Endothelial cell of umbilical vein (primary cell): ENCODE measurements at regions not wholly inside any gene's neighbourhood (a gene's known extent, or its start where the extent isn't known, plus 50 kb on each side); places are given as distances from the start of the nearest gene placed in this dataset.

Source experiments
- BruUV-seq: library from RNA; stranded (reverse); fragments of 400-500 nt; replicated peaks from 2 replicates; lab custom pipeline; 2021; lab: Mats Ljungman, UMichigan
- CTCF ChIA-PET: fragments of 300-600, 350-600 bp; sonication (Branson Sonifier 250); formaldehyde crosslinking; loops from one replicate; lab custom pipeline; 2021; ENCODE audit warnings: antibody characterized with exemption, inconsistent platforms; lab: Charles Lee
- POLR2A ChIA-PET: fragments of 300-600, 350-600 bp; sonication (Branson Sonifier 250); formaldehyde crosslinking; loops from one replicate; lab custom pipeline; 2021; ENCODE audit warnings: antibody characterized with exemption, inconsistent platforms; lab: Charles Lee
- DNase-seq: peaks from one replicate; pipeline ENCODE4 v3.0.0-alpha.2; 2011; ENCODE audit warnings: low read depth, low spot score
- FAIRE-seq: peaks from 2 replicates; lab custom pipeline; 2011; peaks lifted over from hg19 to GRCh38; lab: Jason Lieb, UNC
- H2AFZ ChIP-seq: 2 replicates; pipeline ENCODE4 v1.6.0; 2012; ENCODE audit warnings: low read depth, low read length, control low read depth, inconsistent platforms
- H3K27ac ChIP-seq: 2 replicates; pipeline ENCODE4 v1.5.1; 2011; ENCODE audit warnings: low read depth, mild to moderate bottlenecking, control low read depth, low read length, moderate library complexity; ENCODE audit not compliant: insufficient read depth
- H3K27me3 ChIP-seq, 2 experiments: 2 replicates each; pipeline versions ENCODE4 v1.6.0 to v1.6.1; 2011; ENCODE audit warnings: low read length in 2 of 2, mixed read lengths in 1 of 2; ENCODE audit not compliant: control insufficient read depth in 2 of 2, insufficient read depth in 2 of 2
- H3K36me3 ChIP-seq, 2 experiments: 2 replicates in 1 of 2; 3 replicates in 1 of 2; pipeline ENCODE4 v1.5.1; 2011; ENCODE audit warnings: low read length in 2 of 2, mild to moderate bottlenecking in 1 of 2, moderate library complexity in 1 of 2; ENCODE audit not compliant: control insufficient read depth in 2 of 2, insufficient read depth in 2 of 2; ENCODE audit errors: extremely low read depth in 1 of 2
- H3K4me1 ChIP-seq: 3 replicates; pipeline ENCODE4 v1.5.1; 2011; ENCODE audit warnings: mild to moderate bottlenecking, low read length; ENCODE audit not compliant: control insufficient read depth, insufficient read depth; ENCODE audit errors: extremely low read depth
- H3K4me2 ChIP-seq: 2 replicates; pipeline ENCODE4 v1.6.1; 2011; ENCODE audit warnings: low read length, control low read depth, mixed read lengths; ENCODE audit not compliant: insufficient read depth
- H3K4me3 ChIP-seq, 3 experiments: fragments of 200-600 bp in 1 of 3; sonication (generic), shearing (Covaris generic) in 1 of 3; replicated peaks in 1 of 3; 2 replicates each; pipeline ENCODE4 v1.5.1; 2011 to 2016; ENCODE audit warnings: control low read depth in 3 of 3, low read length in 3 of 3, mild to moderate bottlenecking in 2 of 3, inconsistent platforms in 1 of 3, low read depth in 1 of 3, moderate library complexity in 1 of 3; ENCODE audit not compliant: insufficient read depth in 1 of 3
- H3K79me2 ChIP-seq: 2 replicates; pipeline ENCODE4 v1.6.0; 2012; ENCODE audit warnings: low read length, inconsistent platforms; ENCODE audit not compliant: control insufficient read depth, insufficient read depth
- H3K9ac ChIP-seq: replicated peaks from 2 replicates; pipeline ENCODE3; 2011; ENCODE audit warnings: low read length, control low read depth; ENCODE audit not compliant: insufficient read depth; ENCODE audit errors: extremely low read depth
- H3K9me1 ChIP-seq: replicated peaks from 3 replicates; pipeline ENCODE4 v1.6.0; 2011; ENCODE audit warnings: mild to moderate bottlenecking, low read length; ENCODE audit not compliant: control insufficient read depth, insufficient read depth; ENCODE audit errors: extremely low read depth
- H3K9me3 ChIP-seq: replicated peaks from 2 replicates; pipeline ENCODE4 v1.5.1; 2012; ENCODE audit warnings: low read length, inconsistent platforms; ENCODE audit not compliant: control insufficient read depth, insufficient read depth
- H4K20me1 ChIP-seq: replicated peaks from 2 replicates; pipeline ENCODE3; 2011; ENCODE audit warnings: mild to moderate bottlenecking, low read length; ENCODE audit not compliant: control insufficient read depth, insufficient read depth; ENCODE audit errors: extremely low read depth
- EZH2 ChIP-seq: IDR thresholded peaks from 2 replicates; pipeline ENCODE4 v1.6.1; 2012; ENCODE audit warnings: borderline replicate concordance, low read depth, mild to moderate bottlenecking, moderate library complexity, low read length, inconsistent platforms; ENCODE audit not compliant: severe bottlenecking
- FOS ChIP-seq: IDR thresholded peaks from 2 replicates; pipeline ENCODE4 v1.6.1; 2011; ENCODE audit warnings: mild to moderate bottlenecking, low read length, moderate library complexity, borderline replicate concordance; ENCODE audit not compliant: insufficient read depth
- GATA2 ChIP-seq: IDR thresholded peaks from 2 replicates; pipeline ENCODE4 v1.7.0; 2011; ENCODE audit warnings: low read depth, mild to moderate bottlenecking, moderate library complexity, mixed read lengths, low read length; ENCODE audit not compliant: insufficient read length, insufficient read depth
- JUN ChIP-seq: IDR thresholded peaks from 2 replicates; pipeline ENCODE4 v1.6.1; 2011; ENCODE audit warnings: borderline replicate concordance, low read depth; ENCODE audit not compliant: insufficient read length, insufficient read depth
- MYC ChIP-seq: IDR thresholded peaks from one replicate; pipeline ENCODE4 v1.6.1; 2011; ENCODE audit warnings: mild to moderate bottlenecking, low read depth, low read length
- POLR2A ChIP-seq: IDR thresholded peaks from 2 replicates; pipeline ENCODE4 v1.6.1; 2012; ENCODE audit warnings: low read depth, mild to moderate bottlenecking, control low read depth, low read length
- POLR2AphosphoS5 ChIP-seq: IDR thresholded peaks from 2 replicates; pipeline ENCODE4 v1.6.1; 2012; ENCODE audit warnings: low read depth, mild to moderate bottlenecking, control low read depth, low read length, moderate library complexity; ENCODE audit not compliant: insufficient read depth
- dilution Hi-C: fragments of 300-500 bp; cut with MboI; formaldehyde crosslinking; loops from one replicate; pipeline ENCODE4 v1.15.0; 2019; ENCODE audit warnings: low sequenced_read_pairs; ENCODE audit not compliant: extremely low pct_ligation_motif_present
- intact Hi-C: fragments of 100-400 bp; cut with micrococcal nuclease; formaldehyde crosslinking; loops from one replicate; pipeline ENCODE4 v1.10.0; 2022
- TF ChIP-seq, protein P1 (sequence below), 2 donors: IDR thresholded peaks; 1 replicate in 1 of 2; 2 replicates in 1 of 2; pipeline ENCODE4 v1.5.1; 2011; ENCODE audit warnings: low read length in 2 of 2, mild to moderate bottlenecking in 2 of 2, moderate library complexity in 2 of 2, control low read depth in 1 of 2, inconsistent platforms in 1 of 2, low read depth in 1 of 2; ENCODE audit not compliant: insufficient read depth in 1 of 2; ENCODE audit errors: extremely low read depth in 1 of 2
- TF ChIP-seq, protein P2 (sequence below): IDR thresholded peaks from 2 replicates; pipeline ENCODE4 v1.6.1; 2011; ENCODE audit not compliant: insufficient read depth, insufficient read length

DNA sequence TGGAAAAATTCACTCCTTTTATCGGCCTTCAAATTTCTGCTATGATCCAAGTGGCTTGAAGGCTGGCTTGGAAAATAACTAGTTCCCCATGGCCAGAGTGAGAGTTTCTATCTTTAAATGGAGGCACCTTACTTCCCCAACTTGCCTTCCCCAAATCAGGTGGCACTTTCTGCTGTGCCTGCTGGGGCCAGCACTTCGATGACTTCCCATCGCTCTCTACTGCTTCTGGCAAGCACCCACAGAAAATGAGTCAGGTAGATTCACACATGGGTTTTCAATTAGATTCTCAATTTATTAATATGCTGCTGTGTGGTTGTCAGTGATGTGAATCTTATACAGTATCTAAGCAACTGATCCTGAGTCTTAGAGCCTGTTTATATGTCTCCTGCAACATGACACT lies 398.8 kb upstream of the RAG2 start:
- H4K20me1 ChIP-seq: no peaks in the 10 kb centered on the region
- POLR2A ChIA-PET: no interaction called here
- H3K9ac ChIP-seq: no peak overlapping the region
- H3K9me3 ChIP-seq: peaks cover 5% of the 10 kb centered on the region
- no peak overlapping the region for H3K4me2 ChIP-seq
- dilution Hi-C loops: no loop called here
- FAIRE-seq: no peak
- intact Hi-C loops: no loop called here
- no peaks in the 10 kb centered on the region for H3K4me1 ChIP-seq
- no peak for DNase-seq
- H3K27ac ChIP-seq: no peak overlapping the region
- CTCF ChIA-PET: no interaction called here
- H3K9me1 ChIP-seq: no peaks in the 10 kb centered on the region
- H3K27me3 ChIP-seq: no peaks in the 10 kb centered on the region
- BruUV-seq: no TSS peak
- no peaks in the 10 kb centered on the region for H3K36me3 ChIP-seq
- no peak overlapping the region for H2AFZ ChIP-seq
- H3K4me3 ChIP-seq: no peak overlapping the region
- no peaks in the 10 kb centered on the region for H3K79me2 ChIP-seq
- TF ChIP-seq, protein P1, sequence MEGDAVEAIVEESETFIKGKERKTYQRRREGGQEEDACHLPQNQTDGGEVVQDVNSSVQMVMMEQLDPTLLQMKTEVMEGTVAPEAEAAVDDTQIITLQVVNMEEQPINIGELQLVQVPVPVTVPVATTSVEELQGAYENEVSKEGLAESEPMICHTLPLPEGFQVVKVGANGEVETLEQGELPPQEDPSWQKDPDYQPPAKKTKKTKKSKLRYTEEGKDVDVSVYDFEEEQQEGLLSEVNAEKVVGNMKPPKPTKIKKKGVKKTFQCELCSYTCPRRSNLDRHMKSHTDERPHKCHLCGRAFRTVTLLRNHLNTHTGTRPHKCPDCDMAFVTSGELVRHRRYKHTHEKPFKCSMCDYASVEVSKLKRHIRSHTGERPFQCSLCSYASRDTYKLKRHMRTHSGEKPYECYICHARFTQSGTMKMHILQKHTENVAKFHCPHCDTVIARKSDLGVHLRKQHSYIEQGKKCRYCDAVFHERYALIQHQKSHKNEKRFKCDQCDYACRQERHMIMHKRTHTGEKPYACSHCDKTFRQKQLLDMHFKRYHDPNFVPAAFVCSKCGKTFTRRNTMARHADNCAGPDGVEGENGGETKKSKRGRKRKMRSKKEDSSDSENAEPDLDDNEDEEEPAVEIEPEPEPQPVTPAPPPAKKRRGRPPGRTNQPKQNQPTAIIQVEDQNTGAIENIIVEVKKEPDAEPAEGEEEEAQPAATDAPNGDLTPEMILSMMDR (IDR thresholded peaks at IDR 0.05; ENCODE audit: extremely low read depth in 1 of 2, insufficient read depth in 1 of 2, low read depth in 1 of 2, low read length in 2 of 2): no peak
- TF ChIP-seq MYC: no peak
- no peak for TF ChIP-seq POLR2A
- TF ChIP-seq, protein P2, sequence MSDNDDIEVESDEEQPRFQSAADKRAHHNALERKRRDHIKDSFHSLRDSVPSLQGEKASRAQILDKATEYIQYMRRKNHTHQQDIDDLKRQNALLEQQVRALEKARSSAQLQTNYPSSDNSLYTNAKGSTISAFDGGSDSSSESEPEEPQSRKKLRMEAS: no peak
- no peak for TF ChIP-seq FOS
- TF ChIP-seq JUN: no peak
- no peak for TF ChIP-seq GATA2

DNA sequence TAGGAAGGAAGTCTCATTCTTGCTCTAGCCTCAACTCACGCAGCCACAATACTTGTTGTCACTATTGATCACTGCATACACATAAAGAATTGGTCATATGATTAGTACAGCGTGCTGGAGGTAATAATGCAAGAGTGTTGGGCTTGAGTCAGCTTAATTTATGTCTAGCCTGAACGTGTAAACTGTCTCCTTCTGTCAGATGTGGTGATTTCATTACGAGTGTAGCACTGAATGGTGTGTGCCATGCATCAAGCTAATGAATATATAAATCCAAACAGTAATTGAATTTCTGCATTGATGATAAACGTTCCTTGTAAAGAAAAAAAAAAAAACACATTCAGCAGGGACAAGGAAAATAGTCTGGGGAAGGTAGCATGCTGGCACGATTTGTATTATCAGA lies 396.2 kb upstream of the RAG2 start:
- no peaks in the 10 kb centered on the region for H3K27me3 ChIP-seq
- intact Hi-C loops (no loop called here), dilution Hi-C loops (no loop called here)
- ChIA-PET POLR2A (no interaction called here), CTCF (no interaction called here)
- H3K27ac ChIP-seq: no peak overlapping the region
- no peaks in the 10 kb centered on the region for H4K20me1 ChIP-seq
- H3K36me3 ChIP-seq: no peaks in the 10 kb centered on the region
- no TSS peak for BruUV-seq
- no peaks in the 10 kb centered on the region for H3K4me1 ChIP-seq
- H3K9ac ChIP-seq: no peak overlapping the region
- TF ChIP-seq POLR2AphosphoS5: no peak
- TF ChIP-seq GATA2: no peak
- TF ChIP-seq JUN: no peak
- no peak for TF ChIP-seq EZH2
- TF ChIP-seq, protein P1 (IDR thresholded peaks at IDR 0.05; ENCODE audit: extremely low read depth in 1 of 2, insufficient read depth in 1 of 2, low read depth in 1 of 2, low read length in 2 of 2): no peak
- no peak for TF ChIP-seq MYC
- TF ChIP-seq, protein P2: no peak
- TF ChIP-seq FOS: no peak
- TF ChIP-seq POLR2A: no peak
- H3K4me2 ChIP-seq: no peak overlapping the region
- H3K9me3 ChIP-seq: peaks cover 5% of the 10 kb centered on the region
- DNase-seq: no peak
- no peaks in the 10 kb centered on the region for H3K9me1 ChIP-seq
- H3K79me2 ChIP-seq: no peaks in the 10 kb centered on the region
- no peak overlapping the region for H3K4me3 ChIP-seq
- no peak overlapping the region for H2AFZ ChIP-seq
- FAIRE-seq: no peak
